ENCODE measurements at regions not wholly inside any gene's neighbourhood (a gene's known extent, or its start where the extent isn't known, plus 50 kb on each side); places are given as distances from the start of the nearest gene placed in this dataset.

DNA sequence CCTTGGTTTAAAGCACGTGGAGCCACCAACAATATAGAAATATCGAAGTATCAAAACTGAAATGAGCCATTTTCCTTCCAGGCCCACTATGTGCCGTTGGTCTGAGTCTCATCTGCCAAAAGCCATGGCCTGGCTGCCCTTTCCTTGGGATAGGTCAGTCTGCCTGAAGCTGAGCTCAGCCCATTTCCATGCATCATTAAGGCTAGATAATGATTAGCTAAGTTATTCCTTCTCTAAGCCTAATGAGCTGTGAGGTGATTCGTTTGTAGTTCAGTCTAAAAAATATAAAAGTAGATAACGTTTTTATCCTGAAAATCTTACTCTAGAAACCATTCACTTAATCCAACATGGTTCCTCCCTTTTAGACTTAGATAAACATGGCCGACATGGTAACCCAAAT is 936.2 kb upstream of the LCORL start:
- intact Hi-C loops (cut with micrococcal nuclease; ENCODE audit: unreplicated experiment), result no loop called here
- Histone ChIP-seq H3K36me3 (ENCODE audit: control insufficient read depth in 2 of 2, insufficient read depth in 2 of 2, low read length in 1 of 2) (no peaks in the 10 kb centered on the region), H3K27me3 (replicated peaks in 1 of 2; ENCODE audit: control insufficient read depth in 2 of 2, insufficient read depth in 2 of 2, low read length in 1 of 2) (no peaks in the 10 kb centered on the region), H3K9ac (ENCODE audit: control insufficient read depth, insufficient read depth, low read length) (no peak overlapping the region), H3K27ac (ENCODE audit: control insufficient read depth, insufficient read depth) (no peak overlapping the region), H3K4me1 (ENCODE audit: control insufficient read depth, insufficient read depth, low read length) (no peaks in the 10 kb centered on the region), H3K4me3 (no peak overlapping the region), H4K20me1 (ENCODE audit: control insufficient read depth, insufficient read depth) (no peaks in the 10 kb centered on the region), H3K79me2 (ENCODE audit: control insufficient read depth, insufficient read depth, low read length) (no peaks in the 10 kb centered on the region), H3K9me3 (replicated peaks; ENCODE audit: control insufficient read depth, insufficient read depth, low read length) (no peaks in the 10 kb centered on the region), H2AFZ (ENCODE audit: control insufficient read depth, low read depth, low read length) (no peak overlapping the region), H3K4me2 (ENCODE audit: control insufficient read depth, insufficient read depth) (no peak overlapping the region)
- ChIA-PET SMC1A (ENCODE audit: uncharacterized antibody, unreplicated experiment) (no interaction called here), POLR2A (no interaction called here), CTCF (no interaction called here), RAD21 (ENCODE audit: unreplicated experiment) (no interaction called here)
- DNase-seq (ENCODE audit: low read depth, low spot score) (no peak), FAIRE-seq (no peak), ATAC-seq (no peak)
- BruUV-seq (replicated peaks), result no TSS peak
- 0% methylated on average over 6 of the region's 6 CpGs for whole genome bisulfite sequencing (ENCODE audit: insufficient coverage, insufficient replicate concordance, low lambda C conversion rate, missing lambda C conversion rate)
- no peak for TF ChIP-seq ZNF687 (IDR thresholded peaks at IDR 0.05)
- TF ChIP-seq IRF4 (IDR thresholded peaks at IDR 0.05; ENCODE audit: low read depth, low read length), result no peak
- no peak for TF ChIP-seq SREBF2 (IDR thresholded peaks at IDR 0.05; ENCODE audit: low read length)
- no peak for TF ChIP-seq RBBP5 (conservative IDR thresholded peaks at IDR 0.05)
- no peak for TF ChIP-seq SREBF1 (IDR thresholded peaks at IDR 0.05; ENCODE audit: low read length)
- no peak for TF ChIP-seq SKIL (IDR thresholded peaks at IDR 0.05; ENCODE audit: low read depth, poor library complexity, severe bottlenecking)
- TF ChIP-seq ZSCAN29 (IDR thresholded peaks at IDR 0.05), result no peak
- TF ChIP-seq, protein P1, sequence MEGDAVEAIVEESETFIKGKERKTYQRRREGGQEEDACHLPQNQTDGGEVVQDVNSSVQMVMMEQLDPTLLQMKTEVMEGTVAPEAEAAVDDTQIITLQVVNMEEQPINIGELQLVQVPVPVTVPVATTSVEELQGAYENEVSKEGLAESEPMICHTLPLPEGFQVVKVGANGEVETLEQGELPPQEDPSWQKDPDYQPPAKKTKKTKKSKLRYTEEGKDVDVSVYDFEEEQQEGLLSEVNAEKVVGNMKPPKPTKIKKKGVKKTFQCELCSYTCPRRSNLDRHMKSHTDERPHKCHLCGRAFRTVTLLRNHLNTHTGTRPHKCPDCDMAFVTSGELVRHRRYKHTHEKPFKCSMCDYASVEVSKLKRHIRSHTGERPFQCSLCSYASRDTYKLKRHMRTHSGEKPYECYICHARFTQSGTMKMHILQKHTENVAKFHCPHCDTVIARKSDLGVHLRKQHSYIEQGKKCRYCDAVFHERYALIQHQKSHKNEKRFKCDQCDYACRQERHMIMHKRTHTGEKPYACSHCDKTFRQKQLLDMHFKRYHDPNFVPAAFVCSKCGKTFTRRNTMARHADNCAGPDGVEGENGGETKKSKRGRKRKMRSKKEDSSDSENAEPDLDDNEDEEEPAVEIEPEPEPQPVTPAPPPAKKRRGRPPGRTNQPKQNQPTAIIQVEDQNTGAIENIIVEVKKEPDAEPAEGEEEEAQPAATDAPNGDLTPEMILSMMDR (IDR thresholded peaks at IDR 0.05 in 2 of 3, conservative IDR thresholded peaks at IDR 0.05 in 1 of 3; ENCODE audit: control insufficient read depth in 2 of 3, extremely low read depth in 1 of 3, insufficient read depth in 1 of 3, low read depth in 3 of 3, low read length in 3 of 3), result no peak
- no peak for TF ChIP-seq CBX5 (IDR thresholded peaks at IDR 0.05; ENCODE audit: low read depth)
- no peak for TF ChIP-seq NR2C1 (IDR thresholded peaks at IDR 0.05)
- no peak for TF ChIP-seq NR2C2 (IDR thresholded peaks at IDR 0.05; ENCODE audit: borderline replicate concordance, control insufficient read depth, insufficient read length, low read depth)
- TF ChIP-seq, protein P2, sequence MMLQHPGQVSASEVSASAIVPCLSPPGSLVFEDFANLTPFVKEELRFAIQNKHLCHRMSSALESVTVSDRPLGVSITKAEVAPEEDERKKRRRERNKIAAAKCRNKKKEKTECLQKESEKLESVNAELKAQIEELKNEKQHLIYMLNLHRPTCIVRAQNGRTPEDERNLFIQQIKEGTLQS (IDR thresholded peaks at IDR 0.05; ENCODE audit: borderline replicate concordance, extremely low read depth, low read depth, low read length), result no peak
- no peak for TF ChIP-seq TBL1XR1 (IDR thresholded peaks at IDR 0.05; ENCODE audit: low read depth, low read length)
- in situ Hi-C loops (cut with MboI), result no loop called here

All from GM12878 (cell line).